SKM-1 treated with dmso at 0.1 percent for 144 hours (cell line): ENCODE measurements at regions not wholly inside any gene's neighbourhood (a gene's known extent, or its start where the extent isn't known, plus 50 kb on each side); places are given as distances from the start of the nearest gene placed in this dataset.
"Not testable (repeated sequence)": the region's sequence is repeated elsewhere in the genome, so short reads cannot be mapped to it uniquely, and the experiment has no call there.

Source experiments
- DNase-seq: peaks from one replicate; lab custom pipeline; 2025; ENCODE audit not compliant: unreplicated experiment; lab: John Stamatoyannopoulos, UW

DNA sequence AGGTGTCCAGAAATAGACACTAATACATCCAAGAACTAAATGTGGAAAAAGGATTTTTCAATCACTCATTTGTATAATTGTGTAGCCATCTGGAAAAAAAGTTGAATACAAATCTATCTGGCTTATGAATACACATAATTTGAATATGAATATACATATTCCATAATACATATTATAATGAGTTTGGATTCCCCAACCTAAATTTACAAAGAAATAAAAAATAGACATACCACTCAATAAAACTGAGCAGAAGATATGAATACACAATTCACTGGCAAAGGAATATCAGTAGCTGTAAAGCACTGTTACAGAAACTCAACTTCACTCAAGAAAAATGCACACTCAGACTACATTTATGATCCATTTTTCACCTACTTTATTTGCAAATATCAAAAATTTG is 121.9 kb upstream of the EDIL3 start:
- no peak for DNase-seq

DNA sequence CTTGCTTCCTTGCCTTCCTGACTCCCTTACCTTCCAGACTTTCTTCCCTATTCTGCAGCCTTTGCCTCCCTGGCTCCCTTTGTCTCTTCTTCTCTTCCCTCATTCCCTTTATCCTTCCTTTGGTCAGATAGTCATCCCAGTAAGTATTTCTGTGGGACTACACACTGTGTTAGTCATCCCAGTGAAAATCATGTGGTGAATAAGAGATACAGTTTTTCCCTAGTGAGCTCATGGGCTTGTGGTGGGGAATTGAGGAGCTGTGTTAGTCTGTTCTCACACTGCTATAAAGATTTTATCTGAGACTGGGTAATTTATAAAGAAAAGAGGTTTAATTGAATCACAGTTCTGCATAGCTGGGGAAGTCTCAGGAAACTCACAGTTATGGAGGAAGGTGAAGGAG is 109.8 kb upstream of the EDIL3 start:
- no peak for DNase-seq

DNA sequence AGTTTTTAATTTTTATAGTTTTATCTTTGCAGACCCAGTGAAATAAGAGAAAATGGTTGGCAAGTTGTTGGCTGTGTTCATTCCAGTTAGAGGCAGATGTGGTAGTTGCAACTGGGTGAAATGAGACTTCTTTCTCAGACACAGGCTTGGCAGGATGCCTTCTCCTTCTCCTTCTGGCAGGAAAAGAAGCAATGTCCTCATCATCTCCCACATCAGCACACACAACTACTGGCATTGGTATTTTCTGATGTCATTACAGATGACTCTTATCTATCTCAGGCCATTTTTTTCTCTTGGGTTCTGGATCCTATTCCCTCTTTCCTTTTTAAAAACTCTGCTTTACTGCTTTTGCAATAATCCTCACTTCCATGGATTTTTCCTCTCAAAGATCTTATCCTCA is 103.3 kb upstream of the EDIL3 start:
- no peak for DNase-seq

DNA sequence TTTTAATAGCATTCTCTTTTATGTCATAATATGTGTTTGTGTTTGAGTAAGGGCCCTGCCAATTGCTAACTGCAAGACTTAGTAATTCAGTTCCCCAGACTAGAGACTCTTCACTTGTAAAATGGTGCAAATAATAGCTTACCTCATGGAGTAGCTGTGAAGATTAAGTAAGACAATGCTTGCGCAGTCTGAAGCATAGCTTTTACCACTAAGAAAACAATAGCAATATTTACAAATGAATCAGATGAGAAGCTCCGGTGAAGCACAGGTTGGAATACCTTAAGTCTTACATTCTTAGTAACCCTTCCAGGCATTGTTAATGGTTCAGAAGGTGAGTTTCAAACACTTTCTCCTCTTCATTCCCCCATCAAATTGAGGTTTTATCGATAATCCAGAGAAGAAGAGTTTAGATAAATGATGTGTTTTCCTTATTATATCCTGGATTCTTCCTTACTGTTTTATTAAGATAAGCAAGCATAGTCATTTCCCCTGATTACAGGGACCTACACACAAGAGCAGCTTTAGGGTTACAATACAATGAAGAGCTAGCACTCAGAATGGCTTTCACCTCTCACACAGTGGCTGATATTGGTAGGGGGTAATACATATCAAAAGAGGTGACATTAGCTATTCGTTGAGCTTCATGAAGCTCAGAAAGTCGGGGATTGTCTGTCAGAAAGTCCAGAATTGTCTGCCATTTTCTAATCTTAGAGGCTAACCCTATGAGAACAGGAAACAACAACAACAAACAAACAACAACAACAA is 96.4 kb upstream of the EDIL3 start:
- DNase-seq = no peak

DNA sequence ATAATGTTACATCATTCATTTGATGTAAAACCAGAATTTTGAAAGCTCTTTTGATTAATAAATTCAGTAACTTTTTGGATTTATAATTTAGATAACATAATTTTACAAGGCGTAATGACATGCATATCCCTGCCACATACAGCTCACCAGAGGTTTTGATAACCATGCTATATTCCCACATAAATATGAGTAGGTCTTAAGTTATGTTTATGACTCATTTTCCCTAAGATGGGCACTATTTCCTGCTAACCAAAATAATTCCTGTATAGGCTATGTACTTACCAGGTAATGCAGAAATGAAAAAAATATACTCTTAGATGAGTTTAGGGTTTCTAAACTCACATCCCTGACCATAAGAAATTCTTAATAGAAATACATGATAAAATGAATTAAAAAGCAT is 93.9 kb upstream of the EDIL3 start:
- DNase-seq = no peak

DNA sequence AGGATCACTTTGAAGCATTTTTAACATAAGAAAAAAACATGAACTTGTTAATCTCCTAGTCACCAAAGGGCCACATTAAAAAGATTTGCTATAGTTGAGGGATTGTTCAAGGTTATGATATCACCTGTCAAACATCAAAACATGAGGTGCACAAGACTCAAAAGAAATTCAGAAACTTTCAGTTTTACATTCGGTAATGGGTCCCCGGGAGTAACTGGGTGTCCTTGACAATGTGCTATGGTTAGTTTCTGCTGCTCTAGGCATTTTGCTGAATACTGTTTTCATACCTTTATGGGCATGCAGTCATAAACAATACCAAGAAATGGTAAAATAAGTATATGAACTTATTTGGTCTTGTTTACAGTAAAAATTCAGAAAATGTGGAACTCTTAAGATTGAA is 92.8 kb upstream of the EDIL3 start:
- no peak for DNase-seq

DNA sequence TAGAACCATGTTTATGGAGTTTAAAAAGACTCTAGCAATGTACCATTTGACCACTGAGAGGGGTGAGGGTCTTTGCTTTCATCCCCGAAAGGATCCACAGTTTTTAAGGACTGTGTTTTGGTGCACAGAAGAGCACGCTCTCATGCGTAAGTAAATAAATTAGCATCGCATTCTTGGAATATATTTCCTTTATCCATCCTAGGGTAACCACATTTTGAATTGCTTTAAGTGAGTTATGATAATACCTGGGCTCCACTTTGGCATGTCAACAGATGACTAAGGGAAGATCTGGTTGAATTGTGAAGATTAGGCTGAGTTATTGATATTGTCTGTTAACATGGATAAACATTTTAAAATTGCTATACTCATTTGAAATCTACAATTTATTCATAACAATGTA is 89.4 kb upstream of the EDIL3 start:
- DNase-seq = no peak

DNA sequence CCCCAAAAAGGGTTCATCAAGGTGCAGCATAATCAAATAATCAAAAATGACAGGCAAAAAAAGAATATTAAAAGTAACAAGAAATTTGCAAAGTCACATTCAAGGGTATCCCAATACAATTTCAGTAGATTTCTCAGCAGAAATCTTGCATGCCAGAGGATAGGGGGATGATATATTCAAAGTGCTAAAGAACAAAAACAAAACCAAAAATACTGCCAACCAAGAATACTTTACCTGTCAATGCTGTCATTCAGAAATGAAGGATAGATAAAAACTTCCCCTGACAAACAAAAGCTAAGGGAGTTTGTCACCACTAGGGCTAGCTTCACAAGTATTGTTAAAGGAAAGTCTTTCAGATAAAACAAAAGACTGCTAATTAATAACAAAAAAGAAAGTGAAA is 68.7 kb upstream of the EDIL3 start:
- DNase-seq = no peak

DNA sequence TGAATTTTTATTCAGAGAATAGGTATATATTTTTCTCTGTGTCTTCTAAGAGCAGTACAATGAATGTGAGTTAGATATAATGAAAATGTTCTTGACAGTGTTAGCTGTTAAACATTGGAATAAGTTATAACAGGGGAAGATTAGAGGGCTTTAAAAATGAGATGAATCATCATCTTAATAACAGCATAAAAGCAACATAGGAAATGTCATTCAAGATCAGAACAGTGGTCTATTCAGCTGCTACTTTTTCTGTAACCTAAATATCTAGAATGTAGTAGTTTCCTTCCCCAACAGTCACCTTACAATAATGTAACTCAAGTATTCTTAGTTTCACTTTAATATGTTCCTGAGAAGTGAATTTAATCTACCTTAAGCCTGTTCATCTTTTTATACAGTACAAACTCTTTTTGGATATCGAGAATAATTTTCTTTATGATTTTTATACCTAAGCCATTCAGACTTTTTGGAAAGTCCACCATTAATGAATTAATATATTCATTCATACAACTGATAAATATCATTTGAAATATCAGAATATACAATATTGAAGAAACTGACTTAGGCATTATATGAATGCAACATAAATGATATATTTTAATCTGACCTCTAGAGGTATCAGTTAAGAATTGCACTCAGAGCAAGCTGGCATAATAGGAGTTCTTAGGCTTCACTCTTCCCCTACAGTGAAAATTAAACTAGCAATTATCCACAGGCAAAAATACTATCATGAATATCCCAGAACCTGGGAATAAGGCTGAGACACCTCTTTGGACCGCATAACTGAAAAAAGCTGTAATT is 66.1 kb upstream of the EDIL3 start:
- DNase-seq = no peak

DNA sequence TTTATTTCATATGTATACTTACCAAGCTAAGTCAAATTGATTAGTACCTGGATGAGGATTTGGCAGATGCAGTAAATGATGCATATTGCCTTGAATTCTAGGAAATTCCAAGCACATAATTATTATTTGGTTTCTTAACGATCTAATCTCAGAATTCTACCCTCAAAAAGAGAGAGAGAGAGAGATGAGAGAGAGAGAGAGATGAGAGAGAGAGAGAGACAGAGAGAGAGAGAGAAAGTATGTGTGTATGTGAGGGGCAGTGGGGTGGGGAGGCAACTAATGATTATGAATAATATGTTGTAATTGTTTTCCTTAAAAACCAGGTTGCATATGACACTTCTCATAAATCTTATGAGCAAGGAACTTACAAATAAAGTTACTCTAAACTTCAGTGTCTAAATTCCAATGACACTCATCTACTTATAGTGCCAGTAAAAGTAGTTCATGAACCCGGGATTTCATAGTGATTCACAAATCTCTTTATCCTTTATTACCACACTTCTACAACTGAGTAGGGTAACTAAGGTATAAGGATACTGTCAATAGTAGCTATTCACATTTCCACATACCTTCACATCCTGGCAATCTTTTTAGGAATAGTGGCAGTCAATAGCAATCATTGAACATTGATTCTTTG is 60.5 kb upstream of the EDIL3 start:
- DNase-seq = no peak

DNA sequence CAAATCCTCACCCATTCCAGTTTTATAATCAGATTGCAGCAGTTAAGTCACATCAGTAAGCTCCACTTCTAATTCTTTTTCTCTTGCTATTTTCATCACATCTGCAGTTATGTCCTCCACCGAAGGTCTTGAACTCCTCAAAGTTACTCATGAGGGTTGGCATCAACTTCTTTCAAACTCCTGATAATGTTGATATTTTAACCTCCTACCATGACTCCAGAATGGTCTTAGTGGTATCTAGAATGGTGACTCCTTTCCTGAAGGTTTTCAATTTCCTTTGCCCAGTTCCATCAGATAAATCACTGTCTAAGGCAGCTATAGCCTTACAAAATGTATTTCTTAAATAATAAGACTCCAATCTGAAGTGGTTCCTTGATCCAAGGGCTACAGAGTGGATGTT is 53.8 kb upstream of the EDIL3 start:
- DNase-seq = no peak

DNA sequence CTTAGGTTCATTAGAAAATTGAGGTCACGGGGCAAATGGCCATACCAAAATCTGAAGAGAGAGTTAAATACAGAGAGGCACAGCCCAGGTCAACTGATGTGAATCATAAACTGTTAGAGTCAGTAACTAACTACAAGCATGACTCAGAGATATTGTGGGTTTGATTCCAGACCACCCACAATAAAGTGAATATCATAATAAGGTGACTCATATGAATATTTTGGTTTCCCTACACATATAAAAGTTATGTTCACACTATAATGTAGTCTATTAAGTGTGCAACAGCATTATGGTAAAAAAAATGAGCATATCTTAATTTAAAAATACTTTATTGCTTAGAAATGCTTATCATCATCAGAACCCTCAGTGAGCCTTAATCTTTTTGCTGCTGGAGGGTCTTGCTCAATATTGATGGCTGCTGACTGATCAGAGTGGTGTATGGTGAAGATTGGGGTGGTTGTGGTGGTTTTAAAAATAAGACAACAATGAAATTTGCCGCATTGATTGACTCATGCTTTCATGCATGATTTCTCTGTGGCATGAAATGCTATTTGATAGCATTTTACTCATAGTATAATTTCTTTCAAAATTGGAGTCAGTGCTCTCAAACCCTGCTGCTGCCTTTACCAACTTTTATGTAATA is 53.1 kb upstream of the EDIL3 start:
- no peak for DNase-seq

DNA sequence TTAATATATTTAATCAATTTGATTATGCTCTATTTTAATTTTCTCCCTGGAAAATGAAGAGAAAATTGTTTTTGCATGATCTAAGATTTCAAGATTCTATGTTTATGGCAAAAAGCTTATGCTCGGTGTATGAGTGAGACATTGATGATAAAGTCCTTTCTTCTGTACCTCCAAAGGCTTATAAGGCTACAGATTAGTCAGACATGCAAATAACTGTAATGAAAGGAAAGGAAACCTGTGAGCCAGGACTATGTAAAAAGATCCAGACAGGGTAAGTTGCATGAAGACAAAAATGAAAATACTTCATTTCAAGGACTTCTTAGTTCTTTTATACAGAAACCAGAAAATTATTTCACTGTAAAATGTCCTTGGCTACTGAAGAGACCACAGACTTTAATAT is 52.2 kb upstream of the EDIL3 start:
- no peak for DNase-seq

DNA sequence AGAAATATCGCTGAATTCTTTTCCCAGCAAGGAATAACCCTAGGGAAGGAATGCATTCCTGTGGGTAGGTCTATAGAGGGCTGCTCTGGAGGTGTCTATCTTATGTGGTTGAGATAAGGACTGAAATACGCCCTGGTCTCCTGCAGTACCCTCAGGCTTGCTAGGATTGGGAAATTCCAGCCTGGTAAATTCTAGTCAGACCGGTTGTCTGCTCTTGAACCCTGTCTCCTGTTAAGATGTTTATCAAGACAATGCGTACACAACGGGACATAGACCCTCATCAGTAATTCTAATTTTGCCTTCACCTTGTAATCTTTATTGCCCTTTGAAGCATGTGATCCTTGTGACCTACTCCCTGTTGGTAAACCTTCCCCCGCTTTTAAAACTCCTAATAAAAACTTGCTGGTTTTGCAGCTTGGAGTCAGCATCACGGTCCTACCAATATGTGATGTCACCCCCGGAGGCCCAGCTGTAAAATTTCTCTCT is 51.2 kb upstream of the EDIL3 start:
- not testable (repeated sequence) for DNase-seq
